Stomach (tissue), 4 donors: ENCODE measurements at regions not wholly inside any gene's neighbourhood (a gene's known extent, or its start where the extent isn't known, plus 50 kb on each side); places are given as distances from the start of the nearest gene placed in this dataset.

Source experiments
- CTCF ChIP-seq, 7 experiments: fragments of 450-650 bp in 4 of 7; fragments of 200-600 bp in 3 of 7; sonication (generic) in 3 of 7; IDR thresholded peaks; one replicate each; pipeline ENCODE4 v1.5.1; 2016 to 2019; ENCODE audit warnings: antibody characterized with exemption in 7 of 7, control low read depth in 2 of 7, mild to moderate bottlenecking in 1 of 7
- EP300 ChIP-seq: sonication (generic); formaldehyde crosslinking; IDR thresholded peaks from one replicate; pipeline ENCODE4 v1.6.1; 2017; ENCODE audit warnings: antibody characterized with exemption

GRCh38 chr11:67780056-67780455 is 105.6 kb upstream of the ALDH3B2 start:
- no peak for TF ChIP-seq CTCF (IDR thresholded peaks at IDR 0.05)
- no peak for TF ChIP-seq EP300
